ENCODE measurements at regions not wholly inside any gene's neighbourhood (a gene's known extent, or its start where the extent isn't known, plus 50 kb on each side); places are given as distances from the start of the nearest gene placed in this dataset.

- H3K9me1 ChIP-seq (replicated peaks; ENCODE audit: control insufficient read depth, extremely low read depth, insufficient read depth, low read length): no peaks in the 10 kb centered on the region
- no peak overlapping the region for H3K4me2 ChIP-seq (ENCODE audit: insufficient read depth, low read length)
- no peak overlapping the region for H3K9ac ChIP-seq (replicated peaks; ENCODE audit: extremely low read depth, insufficient read depth, low read length)
- ChIA-PET POLR2A (interaction anchor here (0.6 kb wide), 1 partner anchor 10 kb away, joined by 7 read pairs; no protein-coding TSS in a partner anchor), CTCF (interaction anchor here (1.3 kb wide), 1 partner anchor 9 kb away, joined by 4 read pairs; no protein-coding TSS in a partner anchor)
- intact Hi-C loops (cut with micrococcal nuclease) (loop anchor here (10.0 kb wide), 1 partner anchor 80 kb away; no protein-coding TSS in a partner anchor), dilution Hi-C loops (cut with MboI; ENCODE audit: extremely low pct_ligation_motif_present, low sequenced_read_pairs) (no loop called here)
- H2AFZ ChIP-seq (ENCODE audit: low read depth, low read length): no peak overlapping the region
- H3K4me3 ChIP-seq (replicated peaks in 1 of 3; ENCODE audit: insufficient read depth in 1 of 3, low read depth in 1 of 3, low read length in 3 of 3): no peak overlapping the region
- H3K9me3 ChIP-seq (replicated peaks; ENCODE audit: control insufficient read depth, insufficient read depth, low read length): no peaks in the 10 kb centered on the region
- no peaks in the 10 kb centered on the region for H4K20me1 ChIP-seq (replicated peaks; ENCODE audit: control insufficient read depth, extremely low read depth, insufficient read depth, low read length)
- DNase-seq (ENCODE audit: low read depth, low spot score) (no peak), FAIRE-seq (no peak)
- no TSS peak for BruUV-seq (replicated peaks)
- TF ChIP-seq JUN (IDR thresholded peaks at IDR 0.05; ENCODE audit: borderline replicate concordance, insufficient read depth, insufficient read length, low read depth) (no peak), CTCF (IDR thresholded peaks at IDR 0.05; ENCODE audit: extremely low read depth in 1 of 2, insufficient read depth in 1 of 2, low read depth in 1 of 2, low read length in 2 of 2) (no peak), POLR2A (IDR thresholded peaks at IDR 0.05; ENCODE audit: low read depth, low read length) (no peak), FOS (IDR thresholded peaks at IDR 0.05; ENCODE audit: borderline replicate concordance, insufficient read depth, low read length) (no peak), POLR2AphosphoS5 (IDR thresholded peaks at IDR 0.05; ENCODE audit: insufficient read depth, low read depth, low read length) (no peak), MAX (IDR thresholded peaks at IDR 0.05; ENCODE audit: insufficient read depth, insufficient read length) (no peak), GATA2 (IDR thresholded peaks at IDR 0.05; ENCODE audit: insufficient read depth, insufficient read length, low read depth, low read length) (no peak), EZH2 (IDR thresholded peaks at IDR 0.05; ENCODE audit: borderline replicate concordance, low read depth, low read length, severe bottlenecking) (no peak), MYC (IDR thresholded peaks at IDR 0.05; ENCODE audit: low read depth, low read length) (no peak)
- peaks cover 6% of the 10 kb centered on the region for H3K4me1 ChIP-seq (ENCODE audit: control insufficient read depth, extremely low read depth, insufficient read depth, low read length)
- no peaks in the 10 kb centered on the region for H3K79me2 ChIP-seq (ENCODE audit: control insufficient read depth, insufficient read depth, low read length)
- no peaks in the 10 kb centered on the region for H3K27me3 ChIP-seq (ENCODE audit: control insufficient read depth in 2 of 2, insufficient read depth in 2 of 2, low read length in 2 of 2)
- H3K27ac ChIP-seq (ENCODE audit: insufficient read depth, low read depth, low read length): no peak overlapping the region
- no peaks in the 10 kb centered on the region for H3K36me3 ChIP-seq (ENCODE audit: control insufficient read depth in 2 of 2, extremely low read depth in 1 of 2, insufficient read depth in 2 of 2, low read length in 2 of 2)
Observed at GRCh38 chr17:79164408-79164807, 89.8 kb downstream of the ENGASE start.
